Stimulated activated CD4-positive, alpha-beta T cell treated with anti-CD3 and anti-CD28 coated beads, Interleukin-12 subunit alpha, Interleukin-12 subunit beta, amount 100 ng/mL, for 24 hours (primary cell): ENCODE measurements at regions not wholly inside any gene's neighbourhood (a gene's known extent, or its start where the extent isn't known, plus 50 kb on each side); places are given as distances from the start of the nearest gene placed in this dataset.
A peak's percentile ranks its signal among the peaks of the same experiment; 100 is the strongest.

Experiments used
- DNase-seq, 2 experiments: peaks; one replicate each; pipeline ENCODE4 v3.0.0-alpha.2; 2020; ENCODE audit warnings: low read depth in 2 of 2

- no peak for DNase-seq
These were observed 80.3 kb downstream of the NXPE2 start for GRCh38 chr11:114758627-114759026.

GRCh38 chr11:114762408-114762807 is 84.1 kb downstream of the NXPE2 start:
- peak in 1 of 2 experiments; percentile 13 for DNase-seq

- no peak for DNase-seq
These were observed 86.2 kb downstream of the NXPE2 start for GRCh38 chr11:114764563-114764962.

GRCh38 chr11:114771172-114771571 is 92.8 kb downstream of the NXPE2 start:
- no peak for DNase-seq

- DNase-seq, result no peak
These were observed 95.4 kb downstream of the NXPE2 start for GRCh38 chr11:114773541-114774338.

GRCh38 chr11:114774599-114775361 is 96.5 kb downstream of the NXPE2 start:
- peak in 1 of 2 experiments; percentile 3 for DNase-seq

- DNase-seq, result no peak
These were observed 97.7 kb downstream of the NXPE2 start for GRCh38 chr11:114775875-114776621.

GRCh38 chr11:114776956-114777355 is 98.6 kb downstream of the NXPE2 start:
- DNase-seq, result no peak

GRCh38 chr11:114779189-114779588 is 100.9 kb downstream of the NXPE2 start:
- DNase-seq, result no peak

- DNase-seq, result no peak
These were observed 104.5 kb downstream of the NXPE2 start for GRCh38 chr11:114782650-114783310.

- no peak for DNase-seq
These were observed 105.5 kb downstream of the NXPE2 start for GRCh38 chr11:114783805-114784204.

- DNase-seq, result no peak
These were observed 105.9 kb downstream of the NXPE2 start for GRCh38 chr11:114784216-114784615.

- no peak for DNase-seq
These were observed 106.6 kb downstream of the NXPE2 start for GRCh38 chr11:114784891-114785290.

- no peak for DNase-seq
These were observed 107.5 kb downstream of the NXPE2 start for GRCh38 chr11:114785820-114786219.

- DNase-seq, result no peak
These were observed 108.8 kb downstream of the NXPE2 start for GRCh38 chr11:114787126-114787525.

- DNase-seq, result no peak
These were observed 112.6 kb downstream of the NXPE2 start for GRCh38 chr11:114790910-114791309.

- DNase-seq, result no peak
These were observed 115.8 kb downstream of the NXPE2 start for GRCh38 chr11:114794048-114794684.

- no peak for DNase-seq
These were observed 118.8 kb downstream of the NXPE2 start for GRCh38 chr11:114796954-114797721.

- DNase-seq, result no peak
These were observed 121.1 kb downstream of the NXPE2 start for GRCh38 chr11:114799476-114799875.

GRCh38 chr11:114801773-114802172 is 123.4 kb downstream of the NXPE2 start:
- DNase-seq, result no peak

- DNase-seq, result no peak
These were observed 124.6 kb downstream of the NXPE2 start for GRCh38 chr11:114802878-114803277.
